GM19372 (cell line): ENCODE measurements at regions not wholly inside any gene's neighbourhood (a gene's known extent, or its start where the extent isn't known, plus 50 kb on each side); places are given as distances from the start of the nearest gene placed in this dataset.
"Not testable (repeated sequence)": the region's sequence is repeated elsewhere in the genome, so short reads cannot be mapped to it uniquely, and the experiment has no call there.

Experiments
- ATAC-seq: cut with Tn5 transposase; IDR thresholded peaks from one replicate; pipeline ENCODE4 v1.9.1; 2021; ENCODE audit warnings: mild to moderate bottlenecking, low read depth, moderate library complexity; ENCODE audit not compliant: unreplicated experiment

- no peak for ATAC-seq
Measured at GRCh38 chr4:174084542-174084941, 198.9 kb downstream of the FBXO8 start.

GRCh38 chr4:174080361-174080760, 203.1 kb downstream of the FBXO8 start:
- no peak for ATAC-seq

GRCh38 chr4:174071595-174071994, 211.9 kb downstream of the FBXO8 start:
- no peak for ATAC-seq

GRCh38 chr4:174069848-174070330, 213.6 kb downstream of the FBXO8 start:
- no peak for ATAC-seq

GRCh38 chr4:174066611-174067205, 216.8 kb downstream of the FBXO8 start:
- ATAC-seq = no peak

GRCh38 chr4:174062831-174063230, 220.6 kb downstream of the FBXO8 start:
- no peak for ATAC-seq

- ATAC-seq = no peak
Measured at GRCh38 chr4:174061026-174061425, 222.4 kb downstream of the FBXO8 start.

GRCh38 chr4:174058846-174059245, 224.6 kb downstream of the FBXO8 start:
- peak; percentile 48 for ATAC-seq

GRCh38 chr4:174056959-174057358, 226.5 kb downstream of the FBXO8 start:
- ATAC-seq = peak; percentile 50

- no peak for ATAC-seq
Measured at GRCh38 chr4:174055344-174055743, 228.1 kb downstream of the FBXO8 start.

- ATAC-seq = no peak
Measured at GRCh38 chr4:174053895-174054294, 229.6 kb downstream of the FBXO8 start.

- ATAC-seq = no peak
Measured at GRCh38 chr4:174047363-174047762, 236.1 kb downstream of the FBXO8 start.

GRCh38 chr4:174045829-174046228, 237.6 kb downstream of the FBXO8 start:
- ATAC-seq = not testable (repeated sequence)

GRCh38 chr4:174045381-174045780, 238.1 kb downstream of the FBXO8 start:
- ATAC-seq = no peak

- no peak for ATAC-seq
Measured at GRCh38 chr4:174041555-174042105, 241.8 kb downstream of the FBXO8 start.

GRCh38 chr4:174040287-174040686, 243.2 kb downstream of the FBXO8 start:
- ATAC-seq = no peak

GRCh38 chr4:174038481-174038880, 245.0 kb downstream of the FBXO8 start:
- ATAC-seq = no peak

- no peak for ATAC-seq
Measured at GRCh38 chr4:174037631-174038030, 245.8 kb downstream of the FBXO8 start.

GRCh38 chr4:174037049-174037448, 246.4 kb downstream of the FBXO8 start:
- ATAC-seq = no peak

- ATAC-seq = no peak
Measured at GRCh38 chr4:174036576-174036975, 246.9 kb downstream of the FBXO8 start.

- no peak for ATAC-seq
Measured at GRCh38 chr4:174036111-174036510, 247.4 kb downstream of the FBXO8 start.

GRCh38 chr4:174023641-174024040, 259.8 kb downstream of the FBXO8 start:
- ATAC-seq = no peak
